ENCODE measurements at regions not wholly inside any gene's neighbourhood (a gene's known extent, or its start where the extent isn't known, plus 50 kb on each side); places are given as distances from the start of the nearest gene placed in this dataset.
A peak's percentile ranks its signal among the peaks of the same experiment; 100 is the strongest.

- Mint-ChIP-seq H3K4me3 (no peak overlapping the region), H3K27me3 (no peaks in the 10 kb centered on the region), H3K27ac (peak overlapping the region in 1 of 2 donors; percentile 84), H3K4me1 (ENCODE audit: low read depth in 2 of 2) (peaks cover 40 to 48% of the 10 kb centered on the region in 2 donors), H3K9me3 (no peaks in the 10 kb centered on the region), H3K36me3 (ENCODE audit: insufficient read depth) (peaks cover 24% of the 10 kb centered on the region)
- ATAC-seq (replicated peaks) (no peak), DNase-seq (no peak)
These were observed 151.0 kb upstream of the ATP2B1 start for GRCh38 chr12:89859508-89860220.

- peaks cover 19% of the 10 kb centered on the region for H3K36me3 Mint-ChIP-seq (ENCODE audit: insufficient read depth)
- DNase-seq (no peak), ATAC-seq (replicated peaks) (no peak)
- no peak overlapping the region for H3K4me3 Mint-ChIP-seq
- H3K27ac Mint-ChIP-seq: peak overlapping the region; percentile 1 to 52
- peaks cover 37 to 39% of the 10 kb centered on the region in 2 donors for H3K4me1 Mint-ChIP-seq (ENCODE audit: low read depth in 2 of 2)
- no peaks in the 10 kb centered on the region for H3K9me3 Mint-ChIP-seq
- no peaks in the 10 kb centered on the region for H3K27me3 Mint-ChIP-seq
These were observed 150.1 kb upstream of the ATP2B1 start for GRCh38 chr12:89858718-89859117.

GRCh38 chr12:89857652-89858274, 149.1 kb upstream of the ATP2B1 start:
- peaks cover 29% of the 10 kb centered on the region in 2 donors for H3K4me1 Mint-ChIP-seq (ENCODE audit: low read depth in 2 of 2)
- peak overlapping the region in 1 of 2 donors; percentile 52 for H3K27ac Mint-ChIP-seq
- H3K27me3 Mint-ChIP-seq: no peaks in the 10 kb centered on the region
- DNase-seq: no peak
- H3K4me3 Mint-ChIP-seq: no peak overlapping the region
- no peak for ATAC-seq (replicated peaks)
- H3K9me3 Mint-ChIP-seq: no peaks in the 10 kb centered on the region
- H3K36me3 Mint-ChIP-seq (ENCODE audit: insufficient read depth): peaks cover 9% of the 10 kb centered on the region

- Mint-ChIP-seq H3K4me1 (ENCODE audit: low read depth in 2 of 2) (peaks cover 21 to 24% of the 10 kb centered on the region in 2 donors), H3K36me3 (ENCODE audit: insufficient read depth) (peaks cover 3% of the 10 kb centered on the region), H3K9me3 (no peaks in the 10 kb centered on the region), H3K27me3 (no peaks in the 10 kb centered on the region), H3K4me3 (no peak overlapping the region), H3K27ac (peak overlapping the region in 1 of 2 donors; percentile 39)
- peak; percentile 68 for ATAC-seq (replicated peaks)
- no peak for DNase-seq
These were observed 147.8 kb upstream of the ATP2B1 start for GRCh38 chr12:89856431-89856830.

GRCh38 chr12:89848732-89849131, 140.1 kb upstream of the ATP2B1 start:
- H3K36me3 Mint-ChIP-seq (ENCODE audit: insufficient read depth): no peaks in the 10 kb centered on the region
- H3K9me3 Mint-ChIP-seq: no peaks in the 10 kb centered on the region
- H3K27me3 Mint-ChIP-seq: no peaks in the 10 kb centered on the region
- no peaks in the 10 kb centered on the region for H3K4me1 Mint-ChIP-seq (ENCODE audit: low read depth in 2 of 2)
- H3K4me3 Mint-ChIP-seq: no peak overlapping the region
- DNase-seq: no peak
- H3K27ac Mint-ChIP-seq: no peak overlapping the region
- no peak for ATAC-seq (replicated peaks)

GRCh38 chr12:89846473-89847055, 137.9 kb upstream of the ATP2B1 start:
- no peaks in the 10 kb centered on the region for H3K9me3 Mint-ChIP-seq
- H3K27ac Mint-ChIP-seq: no peak overlapping the region
- no peak overlapping the region for H3K4me3 Mint-ChIP-seq
- H3K27me3 Mint-ChIP-seq: no peaks in the 10 kb centered on the region
- DNase-seq (no peak), ATAC-seq (replicated peaks) (no peak)
- H3K36me3 Mint-ChIP-seq (ENCODE audit: insufficient read depth): no peaks in the 10 kb centered on the region
- H3K4me1 Mint-ChIP-seq (ENCODE audit: low read depth in 2 of 2): no peaks in the 10 kb centered on the region

- Mint-ChIP-seq H3K4me1 (ENCODE audit: low read depth in 2 of 2) (no peaks in the 10 kb centered on the region), H3K4me3 (no peak overlapping the region), H3K9me3 (no peaks in the 10 kb centered on the region), H3K27me3 (no peaks in the 10 kb centered on the region), H3K27ac (no peak overlapping the region), H3K36me3 (ENCODE audit: insufficient read depth) (no peaks in the 10 kb centered on the region)
- no peak for DNase-seq
- no peak for ATAC-seq (replicated peaks)
These were observed 137.1 kb upstream of the ATP2B1 start for GRCh38 chr12:89845767-89846166.

GRCh38 chr12:89845366-89845765, 136.7 kb upstream of the ATP2B1 start:
- ATAC-seq (replicated peaks) (no peak), DNase-seq (no peak)
- H3K9me3 Mint-ChIP-seq: no peaks in the 10 kb centered on the region
- no peaks in the 10 kb centered on the region for H3K4me1 Mint-ChIP-seq (ENCODE audit: low read depth in 2 of 2)
- no peak overlapping the region for H3K4me3 Mint-ChIP-seq
- H3K36me3 Mint-ChIP-seq (ENCODE audit: insufficient read depth): no peaks in the 10 kb centered on the region
- H3K27ac Mint-ChIP-seq: no peak overlapping the region
- peaks cover 0 to 3% of the 10 kb centered on the region in 2 donors for H3K27me3 Mint-ChIP-seq

GRCh38 chr12:89844539-89844938, 135.9 kb upstream of the ATP2B1 start:
- no peaks in the 10 kb centered on the region for H3K36me3 Mint-ChIP-seq (ENCODE audit: insufficient read depth)
- H3K27me3 Mint-ChIP-seq: peaks cover 0 to 6% of the 10 kb centered on the region in 2 donors
- ATAC-seq (replicated peaks) (no peak), DNase-seq (no peak)
- H3K4me3 Mint-ChIP-seq: no peak overlapping the region
- no peaks in the 10 kb centered on the region for H3K4me1 Mint-ChIP-seq (ENCODE audit: low read depth in 2 of 2)
- no peak overlapping the region for H3K27ac Mint-ChIP-seq
- no peaks in the 10 kb centered on the region for H3K9me3 Mint-ChIP-seq

GRCh38 chr12:89840162-89840922, 131.7 kb upstream of the ATP2B1 start:
- Mint-ChIP-seq H3K36me3 (ENCODE audit: insufficient read depth) (no peaks in the 10 kb centered on the region), H3K4me1 (ENCODE audit: low read depth in 2 of 2) (peaks cover 5 to 6% of the 10 kb centered on the region in 2 donors), H3K27ac (no peak overlapping the region), H3K9me3 (no peaks in the 10 kb centered on the region), H3K4me3 (no peak overlapping the region), H3K27me3 (peaks cover 0 to 6% of the 10 kb centered on the region in 2 donors)
- DNase-seq (no peak), ATAC-seq (replicated peaks) (no peak)

GRCh38 chr12:89839444-89839843, 130.8 kb upstream of the ATP2B1 start:
- H3K4me1 Mint-ChIP-seq (ENCODE audit: low read depth in 2 of 2): peaks cover 6% of the 10 kb centered on the region in 2 donors
- H3K27ac Mint-ChIP-seq: no peak overlapping the region
- H3K36me3 Mint-ChIP-seq (ENCODE audit: insufficient read depth): no peaks in the 10 kb centered on the region
- DNase-seq (no peak), ATAC-seq (replicated peaks) (no peak)
- peaks cover 0 to 6% of the 10 kb centered on the region in 2 donors for H3K27me3 Mint-ChIP-seq
- no peaks in the 10 kb centered on the region for H3K9me3 Mint-ChIP-seq
- no peak overlapping the region for H3K4me3 Mint-ChIP-seq

GRCh38 chr12:89838833-89839232, 130.2 kb upstream of the ATP2B1 start:
- Mint-ChIP-seq H3K4me1 (ENCODE audit: low read depth in 2 of 2) (peaks cover 6% of the 10 kb centered on the region in 2 donors), H3K9me3 (no peaks in the 10 kb centered on the region), H3K27ac (peak overlapping the region in 1 of 2 donors; percentile 9), H3K36me3 (ENCODE audit: insufficient read depth) (no peaks in the 10 kb centered on the region), H3K4me3 (no peak overlapping the region), H3K27me3 (peaks cover 0 to 6% of the 10 kb centered on the region in 2 donors)
- ATAC-seq (replicated peaks) (no peak), DNase-seq (no peak)

GRCh38 chr12:89836026-89836425, 127.4 kb upstream of the ATP2B1 start:
- no peak overlapping the region for H3K27ac Mint-ChIP-seq
- ATAC-seq (replicated peaks) (no peak), DNase-seq (no peak)

More at GRCh38 chr12:89836026-89836425, 127.4 kb upstream of the ATP2B1 start:
- Mint-ChIP-seq H3K27me3 (peaks cover 0 to 6% of the 10 kb centered on the region in 2 donors), H3K36me3 (ENCODE audit: insufficient read depth) (no peaks in the 10 kb centered on the region), H3K9me3 (no peaks in the 10 kb centered on the region), H3K4me1 (ENCODE audit: low read depth in 2 of 2) (peaks cover 6% of the 10 kb centered on the region in 2 donors), H3K4me3 (no peak overlapping the region)
